ENCODE measurements at regions not wholly inside any gene's neighbourhood (a gene's known extent, or its start where the extent isn't known, plus 50 kb on each side); places are given as distances from the start of the nearest gene placed in this dataset.

- TF ChIP-seq GATA1 (IDR thresholded peaks at IDR 0.05; ENCODE audit: low read depth, low read length) (no peak), POLR2A (IDR thresholded peaks at IDR 0.05; ENCODE audit: low read length) (no peak)
- DNase-seq, result no peak
These were observed 212.7 kb upstream of the NRIP1 start for GRCh38 chr21:15277466-15277865.

DNA sequence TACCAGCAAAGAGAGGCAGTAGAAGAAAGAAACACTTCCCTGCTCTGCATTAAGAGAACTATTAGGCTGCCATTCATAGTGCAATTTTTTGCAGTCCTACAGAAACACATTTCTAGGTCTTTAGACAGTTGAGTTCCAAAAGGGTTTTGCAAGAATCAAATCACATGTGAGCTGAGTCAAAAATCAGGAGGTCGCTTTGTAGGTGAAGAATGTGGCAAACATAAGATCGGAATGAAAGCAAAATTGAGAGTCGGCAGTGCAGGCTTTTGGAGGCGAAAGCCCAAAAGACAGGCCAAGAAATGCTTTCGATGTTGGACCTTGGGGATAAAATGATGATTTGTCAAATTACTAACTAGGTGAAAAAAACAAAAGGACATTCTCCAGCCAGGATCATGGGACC, 213.5 kb upstream of the NRIP1 start:
- DNase-seq, result no peak
- no peak for TF ChIP-seq GATA1 (IDR thresholded peaks at IDR 0.05; ENCODE audit: low read depth, low read length)
- no peak for TF ChIP-seq POLR2A (IDR thresholded peaks at IDR 0.05; ENCODE audit: low read length)

DNA sequence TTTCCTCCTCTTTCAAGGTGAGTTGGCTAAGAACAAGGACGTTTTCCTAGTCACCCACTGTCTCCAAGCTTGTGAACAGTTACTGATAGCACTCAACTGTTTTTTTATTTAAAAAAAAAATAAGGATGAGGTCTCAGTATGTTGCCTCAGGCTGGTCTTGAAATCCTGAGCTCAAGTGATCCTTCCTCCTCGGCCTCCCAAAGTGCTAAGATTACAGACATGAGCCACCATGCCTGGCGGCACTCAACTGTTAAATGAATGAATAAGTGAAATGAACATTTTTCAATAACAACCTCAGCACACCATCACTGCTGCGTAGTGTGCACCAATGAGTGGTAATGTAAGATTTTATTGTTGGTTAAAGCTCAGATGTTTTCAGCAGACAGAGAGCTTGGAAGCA, 214.1 kb upstream of the NRIP1 start:
- TF ChIP-seq GATA1 (IDR thresholded peaks at IDR 0.05; ENCODE audit: low read depth, low read length) (no peak), POLR2A (IDR thresholded peaks at IDR 0.05; ENCODE audit: low read length) (no peak)
- no peak for DNase-seq

GRCh38 chr21:15279482-15279881, 214.7 kb upstream of the NRIP1 start:
- DNase-seq, result no peak
- TF ChIP-seq GATA1 (IDR thresholded peaks at IDR 0.05; ENCODE audit: low read depth, low read length), result no peak
- TF ChIP-seq POLR2A (IDR thresholded peaks at IDR 0.05; ENCODE audit: low read length), result no peak

GRCh38 chr21:15281714-15282113, 216.9 kb upstream of the NRIP1 start:
- TF ChIP-seq POLR2A (IDR thresholded peaks at IDR 0.05; ENCODE audit: low read length) (no peak), GATA1 (IDR thresholded peaks at IDR 0.05; ENCODE audit: low read depth, low read length) (no peak)
- DNase-seq, result no peak

DNA sequence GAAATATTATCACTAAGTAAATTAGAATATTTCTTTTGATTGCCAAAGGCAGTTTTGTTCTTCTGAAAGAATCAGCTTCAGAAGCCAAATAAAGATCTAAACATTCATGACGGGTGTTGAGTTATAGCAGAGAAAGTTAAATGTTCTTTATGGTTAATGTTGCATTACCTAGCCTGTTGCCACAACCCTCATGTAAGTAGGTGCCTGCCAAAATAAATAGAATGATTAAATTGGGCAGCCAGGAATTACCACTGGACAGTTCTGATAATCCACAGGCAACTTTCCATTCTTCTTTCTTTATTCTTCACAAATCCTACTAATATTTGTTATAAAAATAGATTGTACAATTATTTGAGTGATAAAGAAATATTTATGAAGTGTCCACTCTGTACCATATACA, 217.9 kb upstream of the NRIP1 start:
- no peak for TF ChIP-seq GATA1 (IDR thresholded peaks at IDR 0.05; ENCODE audit: low read depth, low read length)
- no peak for TF ChIP-seq POLR2A (IDR thresholded peaks at IDR 0.05; ENCODE audit: low read length)
- no peak for DNase-seq

GRCh38 chr21:15283138-15283537, 218.3 kb upstream of the NRIP1 start:
- DNase-seq, result no peak
- no peak for TF ChIP-seq POLR2A (IDR thresholded peaks at IDR 0.05; ENCODE audit: low read length)
- no peak for TF ChIP-seq GATA1 (IDR thresholded peaks at IDR 0.05; ENCODE audit: low read depth, low read length)

GRCh38 chr21:15283789-15284188, 219.0 kb upstream of the NRIP1 start:
- TF ChIP-seq GATA1 (IDR thresholded peaks at IDR 0.05; ENCODE audit: low read depth, low read length) (no peak), POLR2A (IDR thresholded peaks at IDR 0.05; ENCODE audit: low read length) (no peak)
- no peak for DNase-seq

DNA sequence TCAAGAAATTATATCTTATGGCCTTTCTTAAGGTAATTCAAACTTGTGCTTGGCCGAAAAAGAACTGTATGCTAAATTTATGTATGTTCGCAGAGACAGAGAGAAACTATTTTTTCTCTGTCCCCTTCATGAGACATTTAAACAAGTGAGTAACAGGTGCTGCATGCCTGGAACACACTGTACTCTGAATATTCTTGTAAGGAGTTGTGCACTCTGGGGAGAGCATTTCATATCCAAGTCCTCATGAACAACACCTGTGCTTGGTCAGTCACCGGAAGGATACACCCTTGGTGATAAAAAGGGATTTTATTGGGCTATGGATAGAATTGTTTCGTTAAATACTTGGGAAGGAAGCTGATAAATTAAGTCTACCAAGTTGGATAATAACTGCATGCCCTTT, 220.8 kb upstream of the NRIP1 start:
- DNase-seq, result no peak
- no peak for TF ChIP-seq POLR2A (IDR thresholded peaks at IDR 0.05; ENCODE audit: low read length)
- no peak for TF ChIP-seq GATA1 (IDR thresholded peaks at IDR 0.05; ENCODE audit: low read depth, low read length)

DNA sequence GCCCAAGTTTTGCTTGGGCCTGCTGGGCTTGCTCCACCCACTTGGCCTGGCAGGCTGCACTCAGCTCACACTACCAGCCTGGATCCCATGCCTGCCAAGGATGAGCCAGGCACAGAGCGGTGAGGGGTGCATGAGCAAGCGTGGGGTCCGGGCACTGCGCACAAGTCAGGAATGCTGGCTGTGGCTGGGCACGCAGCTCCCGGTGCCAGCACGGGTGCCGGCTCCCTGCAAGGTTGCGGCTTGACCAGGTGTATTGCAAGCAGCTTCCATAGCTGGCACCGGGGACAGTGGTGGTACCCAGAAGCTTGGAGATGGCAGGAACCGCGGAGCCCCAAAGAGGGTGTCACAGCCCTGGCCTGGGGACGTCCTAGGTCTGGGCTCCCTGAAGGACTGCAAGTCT, 224.4 kb upstream of the NRIP1 start:
- TF ChIP-seq POLR2A (IDR thresholded peaks at IDR 0.05; ENCODE audit: low read length), result no peak
- TF ChIP-seq GATA1 (IDR thresholded peaks at IDR 0.05; ENCODE audit: low read depth, low read length), result no peak
- no peak for DNase-seq

GRCh38 chr21:15289896-15290841, 225.4 kb upstream of the NRIP1 start:
- TF ChIP-seq POLR2A (IDR thresholded peaks at IDR 0.05; ENCODE audit: low read length), result no peak
- TF ChIP-seq GATA1 (IDR thresholded peaks at IDR 0.05; ENCODE audit: low read depth, low read length), result no peak
- DNase-seq, result no peak

DNA sequence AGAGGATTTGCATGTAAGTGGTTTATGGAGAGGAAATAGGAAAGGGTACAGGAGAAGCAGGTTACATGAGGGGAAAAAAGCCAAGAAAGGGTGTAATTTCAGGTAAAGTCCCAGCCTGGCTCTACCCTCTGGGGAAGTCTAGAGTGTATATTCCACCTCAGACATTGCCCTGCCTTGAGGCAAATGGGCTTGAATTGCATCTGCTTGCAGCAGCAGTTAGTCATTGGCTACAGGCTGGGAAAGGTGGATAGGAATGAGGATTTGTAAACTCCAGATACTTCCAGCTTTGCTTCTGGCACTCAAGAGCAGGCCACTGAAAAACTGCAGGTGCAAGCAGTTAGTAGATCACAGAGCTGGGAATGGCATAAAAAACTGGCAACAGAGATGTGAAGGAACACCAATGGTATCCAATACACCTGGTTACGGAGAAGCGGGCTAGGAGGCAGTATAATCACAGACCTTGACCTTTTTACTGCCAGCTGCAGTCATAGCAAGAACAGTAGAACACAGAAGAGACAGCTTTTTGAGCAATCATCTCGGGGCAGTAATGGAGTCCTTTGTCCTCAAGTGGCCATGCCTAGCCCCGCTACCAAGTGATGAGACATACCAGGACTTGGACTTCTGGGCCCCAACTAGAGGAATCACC, 226.9 kb upstream of the NRIP1 start:
- TF ChIP-seq GATA1 (IDR thresholded peaks at IDR 0.05; ENCODE audit: low read depth, low read length) (no peak), POLR2A (IDR thresholded peaks at IDR 0.05; ENCODE audit: low read length) (no peak)
- DNase-seq, result no peak

- DNase-seq, result no peak
- no peak for TF ChIP-seq POLR2A (IDR thresholded peaks at IDR 0.05; ENCODE audit: low read length)
- TF ChIP-seq GATA1 (IDR thresholded peaks at IDR 0.05; ENCODE audit: low read depth, low read length), result no peak
These were observed 228.4 kb upstream of the NRIP1 start for GRCh38 chr21:15293240-15293639.

- DNase-seq, result no peak
- TF ChIP-seq GATA1 (IDR thresholded peaks at IDR 0.05; ENCODE audit: low read depth, low read length), result no peak
- TF ChIP-seq POLR2A (IDR thresholded peaks at IDR 0.05; ENCODE audit: low read length), result no peak
These were observed 231.1 kb upstream of the NRIP1 start for GRCh38 chr21:15295875-15296274.

GRCh38 chr21:15297824-15298223, 233.0 kb upstream of the NRIP1 start:
- TF ChIP-seq GATA1 (IDR thresholded peaks at IDR 0.05; ENCODE audit: low read depth, low read length) (no peak), POLR2A (IDR thresholded peaks at IDR 0.05; ENCODE audit: low read length) (no peak)
- no peak for DNase-seq

All from erythroblast (primary cell).